ENCODE measurements at regions not wholly inside any gene's neighbourhood (a gene's known extent, or its start where the extent isn't known, plus 50 kb on each side); places are given as distances from the start of the nearest gene placed in this dataset.

DNA sequence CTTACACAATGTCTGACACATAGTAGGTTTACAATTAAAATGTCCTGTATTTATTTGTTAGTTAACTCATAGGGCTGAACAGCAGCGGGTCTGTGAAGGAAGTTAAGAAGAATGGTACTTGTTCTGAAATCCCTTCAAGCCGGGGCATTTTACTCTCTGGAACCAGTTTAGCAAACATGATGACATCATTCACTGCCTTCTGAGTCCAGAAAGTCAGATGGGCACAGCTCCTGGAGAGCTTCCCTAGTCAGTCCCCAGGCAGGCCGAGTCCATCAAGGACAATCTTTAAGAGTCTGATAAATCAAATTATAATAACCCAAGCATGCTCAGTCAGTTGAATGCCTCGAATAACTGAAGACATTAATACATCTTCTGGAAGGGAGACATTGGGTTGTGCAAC is 125.4 kb upstream of the DAB1 start:
- TF ChIP-seq, protein P1, sequence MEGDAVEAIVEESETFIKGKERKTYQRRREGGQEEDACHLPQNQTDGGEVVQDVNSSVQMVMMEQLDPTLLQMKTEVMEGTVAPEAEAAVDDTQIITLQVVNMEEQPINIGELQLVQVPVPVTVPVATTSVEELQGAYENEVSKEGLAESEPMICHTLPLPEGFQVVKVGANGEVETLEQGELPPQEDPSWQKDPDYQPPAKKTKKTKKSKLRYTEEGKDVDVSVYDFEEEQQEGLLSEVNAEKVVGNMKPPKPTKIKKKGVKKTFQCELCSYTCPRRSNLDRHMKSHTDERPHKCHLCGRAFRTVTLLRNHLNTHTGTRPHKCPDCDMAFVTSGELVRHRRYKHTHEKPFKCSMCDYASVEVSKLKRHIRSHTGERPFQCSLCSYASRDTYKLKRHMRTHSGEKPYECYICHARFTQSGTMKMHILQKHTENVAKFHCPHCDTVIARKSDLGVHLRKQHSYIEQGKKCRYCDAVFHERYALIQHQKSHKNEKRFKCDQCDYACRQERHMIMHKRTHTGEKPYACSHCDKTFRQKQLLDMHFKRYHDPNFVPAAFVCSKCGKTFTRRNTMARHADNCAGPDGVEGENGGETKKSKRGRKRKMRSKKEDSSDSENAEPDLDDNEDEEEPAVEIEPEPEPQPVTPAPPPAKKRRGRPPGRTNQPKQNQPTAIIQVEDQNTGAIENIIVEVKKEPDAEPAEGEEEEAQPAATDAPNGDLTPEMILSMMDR (IDR thresholded peaks at IDR 0.05): no peak
- TF ChIP-seq ZFX (IDR thresholded peaks at IDR 0.05; ENCODE audit: borderline replicate concordance): no peak

Measured in 22Rv1 (cell line).